ENCODE measurements at regions not wholly inside any gene's neighbourhood (a gene's known extent, or its start where the extent isn't known, plus 50 kb on each side); places are given as distances from the start of the nearest gene placed in this dataset.
A peak's percentile ranks its signal among the peaks of the same experiment; 100 is the strongest.

DNA sequence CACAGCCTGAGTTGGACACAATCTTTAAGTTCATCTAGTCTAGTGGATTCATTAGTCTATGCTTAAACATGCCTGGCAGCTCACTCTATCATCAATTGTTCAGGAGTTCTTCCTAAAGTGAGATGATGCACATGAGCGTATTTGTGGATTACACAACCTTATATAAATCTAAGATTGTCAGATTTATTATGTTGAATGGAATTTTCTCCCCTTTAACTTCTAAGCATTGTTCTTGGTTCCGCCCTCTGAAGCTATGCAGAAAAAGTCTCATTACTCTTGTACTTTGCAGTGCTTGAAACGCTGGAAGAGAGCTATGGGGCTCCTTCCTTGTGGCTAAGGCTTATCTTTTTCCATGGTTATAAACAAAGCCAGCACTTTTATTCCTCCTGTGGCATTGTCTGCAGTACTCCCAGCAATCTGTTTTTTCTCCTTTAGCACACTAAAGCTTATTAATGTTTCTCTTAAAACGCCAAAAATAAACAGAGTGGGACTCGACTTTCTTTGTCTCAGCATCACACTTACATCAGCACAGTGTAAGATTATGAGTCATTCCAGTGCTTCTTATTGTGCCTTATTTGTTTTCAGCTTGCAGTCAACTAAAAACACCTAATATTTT lies 316.8 kb upstream of the CAMK1G start:
- H3K27ac ChIP-seq (ENCODE audit: poor library complexity, severe bottlenecking): peak overlapping the region; percentile 57
- H3K27me3 ChIP-seq (ENCODE audit: insufficient read depth, poor library complexity, severe bottlenecking): no peaks in the 10 kb centered on the region
- H3K4me3 ChIP-seq (ENCODE audit: severe bottlenecking): no peak overlapping the region
- no peaks in the 10 kb centered on the region for H3K9me3 ChIP-seq (ENCODE audit: severe bottlenecking)
- peak; percentile 82 for ATAC-seq (ENCODE audit: low read depth)
- TF ChIP-seq, protein P1, sequence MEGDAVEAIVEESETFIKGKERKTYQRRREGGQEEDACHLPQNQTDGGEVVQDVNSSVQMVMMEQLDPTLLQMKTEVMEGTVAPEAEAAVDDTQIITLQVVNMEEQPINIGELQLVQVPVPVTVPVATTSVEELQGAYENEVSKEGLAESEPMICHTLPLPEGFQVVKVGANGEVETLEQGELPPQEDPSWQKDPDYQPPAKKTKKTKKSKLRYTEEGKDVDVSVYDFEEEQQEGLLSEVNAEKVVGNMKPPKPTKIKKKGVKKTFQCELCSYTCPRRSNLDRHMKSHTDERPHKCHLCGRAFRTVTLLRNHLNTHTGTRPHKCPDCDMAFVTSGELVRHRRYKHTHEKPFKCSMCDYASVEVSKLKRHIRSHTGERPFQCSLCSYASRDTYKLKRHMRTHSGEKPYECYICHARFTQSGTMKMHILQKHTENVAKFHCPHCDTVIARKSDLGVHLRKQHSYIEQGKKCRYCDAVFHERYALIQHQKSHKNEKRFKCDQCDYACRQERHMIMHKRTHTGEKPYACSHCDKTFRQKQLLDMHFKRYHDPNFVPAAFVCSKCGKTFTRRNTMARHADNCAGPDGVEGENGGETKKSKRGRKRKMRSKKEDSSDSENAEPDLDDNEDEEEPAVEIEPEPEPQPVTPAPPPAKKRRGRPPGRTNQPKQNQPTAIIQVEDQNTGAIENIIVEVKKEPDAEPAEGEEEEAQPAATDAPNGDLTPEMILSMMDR (IDR thresholded peaks at IDR 0.05; ENCODE audit: poor library complexity, severe bottlenecking): no peak
- DNase-seq (ENCODE audit: low spot score): no peak
- no peaks in the 10 kb centered on the region for H3K36me3 ChIP-seq (ENCODE audit: low read depth)
- H3K4me1 ChIP-seq (ENCODE audit: insufficient read depth, poor library complexity, severe bottlenecking): no peaks in the 10 kb centered on the region

DNA sequence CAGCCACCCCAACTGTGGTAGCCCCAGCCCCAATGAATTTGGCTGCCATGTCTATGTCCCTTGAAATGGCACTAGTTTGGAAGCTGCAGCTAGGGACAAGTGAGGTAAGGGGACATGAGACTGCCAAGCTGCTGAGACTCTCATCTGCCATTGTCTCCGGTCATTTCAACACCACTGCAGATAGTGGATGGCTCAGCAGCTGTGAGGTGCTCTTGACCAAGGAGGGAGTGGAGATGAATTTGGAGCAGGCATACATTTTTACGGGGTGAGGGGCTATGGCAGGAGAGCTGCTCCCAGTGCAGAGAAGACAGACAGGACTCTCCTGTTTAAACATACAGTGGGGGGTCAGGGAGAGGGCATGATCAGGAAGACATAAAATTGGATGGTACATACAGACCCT lies 315.5 kb upstream of the CAMK1G start:
- H3K27me3 ChIP-seq (ENCODE audit: insufficient read depth, poor library complexity, severe bottlenecking): no peaks in the 10 kb centered on the region

DNA sequence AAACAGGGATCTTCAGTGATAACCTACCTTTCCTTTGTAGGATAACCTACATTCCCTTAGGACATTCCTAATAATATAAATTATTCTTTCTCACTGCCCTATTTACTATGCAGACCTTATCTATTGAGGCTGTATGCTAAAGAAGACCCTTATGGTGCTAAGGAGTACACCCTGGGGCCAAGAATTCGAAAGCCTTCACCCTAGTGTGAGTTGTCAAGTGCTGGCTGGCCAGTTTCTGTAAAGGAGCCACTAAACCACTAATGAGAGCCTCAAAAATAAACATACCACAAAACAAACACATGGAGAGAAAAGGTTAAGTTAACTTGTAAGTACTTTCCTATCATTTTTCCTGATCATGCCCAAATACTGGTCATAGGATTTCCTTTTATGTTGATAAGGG lies 315.0 kb upstream of the CAMK1G start:
- Histone ChIP-seq H3K36me3 (ENCODE audit: low read depth) (no peaks in the 10 kb centered on the region), H3K4me3 (ENCODE audit: severe bottlenecking) (no peak overlapping the region), H3K4me1 (ENCODE audit: insufficient read depth, poor library complexity, severe bottlenecking) (no peaks in the 10 kb centered on the region), H3K9me3 (ENCODE audit: severe bottlenecking) (no peaks in the 10 kb centered on the region), H3K27me3 (ENCODE audit: insufficient read depth, poor library complexity, severe bottlenecking) (no peaks in the 10 kb centered on the region), H3K27ac (ENCODE audit: poor library complexity, severe bottlenecking) (no peak overlapping the region)
- TF ChIP-seq, protein P1 (IDR thresholded peaks at IDR 0.05; ENCODE audit: poor library complexity, severe bottlenecking): no peak
- DNase-seq (ENCODE audit: low spot score) (no peak), ATAC-seq (ENCODE audit: low read depth) (no peak)

More for the DNA sequence above, 315.5 kb upstream of the CAMK1G start:
- TF ChIP-seq, protein P1 (IDR thresholded peaks at IDR 0.05; ENCODE audit: poor library complexity, severe bottlenecking): no peak
- H3K4me3 ChIP-seq (ENCODE audit: severe bottlenecking): no peak overlapping the region
- H3K36me3 ChIP-seq (ENCODE audit: low read depth): no peaks in the 10 kb centered on the region
- no peaks in the 10 kb centered on the region for H3K4me1 ChIP-seq (ENCODE audit: insufficient read depth, poor library complexity, severe bottlenecking)
- ATAC-seq (ENCODE audit: low read depth) (no peak), DNase-seq (ENCODE audit: low spot score) (no peak)
- H3K9me3 ChIP-seq (ENCODE audit: severe bottlenecking): no peaks in the 10 kb centered on the region
- H3K27ac ChIP-seq (ENCODE audit: poor library complexity, severe bottlenecking): no peak overlapping the region

DNA sequence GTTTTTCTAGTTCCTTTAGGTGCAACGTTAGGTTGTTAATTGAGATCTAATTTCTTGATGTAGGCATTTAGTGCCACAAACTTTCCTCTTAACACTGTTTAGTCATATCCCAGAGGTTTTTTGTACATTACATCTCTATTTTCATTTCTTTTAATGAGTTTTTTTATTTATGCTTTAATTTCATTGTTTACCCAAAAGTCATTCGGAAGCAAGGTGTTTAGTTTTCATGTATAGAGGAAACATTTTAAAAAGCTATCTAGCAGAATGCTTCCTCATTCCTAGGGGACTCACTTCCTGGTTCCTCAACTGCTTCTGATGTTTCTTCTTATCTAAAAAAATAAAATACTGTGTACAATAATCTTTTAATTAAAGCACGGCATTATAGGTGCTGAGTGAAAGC lies 307.2 kb upstream of the CAMK1G start:
- Histone ChIP-seq H3K4me1 (ENCODE audit: insufficient read depth, poor library complexity, severe bottlenecking) (no peaks in the 10 kb centered on the region), H3K27me3 (ENCODE audit: insufficient read depth, poor library complexity, severe bottlenecking) (no peaks in the 10 kb centered on the region), H3K36me3 (ENCODE audit: low read depth) (no peaks in the 10 kb centered on the region), H3K27ac (ENCODE audit: poor library complexity, severe bottlenecking) (no peak overlapping the region), H3K4me3 (ENCODE audit: severe bottlenecking) (no peak overlapping the region), H3K9me3 (ENCODE audit: severe bottlenecking) (no peaks in the 10 kb centered on the region)
- ATAC-seq (ENCODE audit: low read depth) (no peak), DNase-seq (ENCODE audit: low spot score) (no peak)
- TF ChIP-seq, protein P1 (IDR thresholded peaks at IDR 0.05; ENCODE audit: poor library complexity, severe bottlenecking): no peak

DNA sequence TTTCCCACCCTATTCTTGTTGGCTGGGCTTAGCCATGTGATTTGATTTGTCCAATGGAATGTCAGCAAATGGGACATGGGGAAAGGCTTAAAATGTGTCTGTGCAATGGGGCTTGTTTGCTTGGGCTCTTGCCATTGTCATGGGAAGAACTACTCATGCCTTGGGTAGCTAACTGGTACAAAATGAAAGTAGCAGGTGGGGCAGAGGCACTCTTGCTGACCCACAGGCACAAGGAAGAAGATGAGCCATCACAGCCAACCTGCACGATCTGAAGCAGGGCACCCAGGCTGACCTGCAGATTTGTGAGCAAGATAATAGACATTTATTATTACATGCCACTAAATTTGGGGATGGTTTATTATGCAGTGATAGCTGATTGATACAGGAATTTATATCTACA lies 305.9 kb upstream of the CAMK1G start:
- no peak overlapping the region for H3K27ac ChIP-seq (ENCODE audit: poor library complexity, severe bottlenecking)
- no peaks in the 10 kb centered on the region for H3K4me1 ChIP-seq (ENCODE audit: insufficient read depth, poor library complexity, severe bottlenecking)
- H3K27me3 ChIP-seq (ENCODE audit: insufficient read depth, poor library complexity, severe bottlenecking): no peaks in the 10 kb centered on the region
- H3K9me3 ChIP-seq (ENCODE audit: severe bottlenecking): no peaks in the 10 kb centered on the region
- H3K36me3 ChIP-seq (ENCODE audit: low read depth): no peaks in the 10 kb centered on the region
- ATAC-seq (ENCODE audit: low read depth) (no peak), DNase-seq (ENCODE audit: low spot score) (no peak)
- TF ChIP-seq, protein P1 (IDR thresholded peaks at IDR 0.05; ENCODE audit: poor library complexity, severe bottlenecking): no peak
- H3K4me3 ChIP-seq (ENCODE audit: severe bottlenecking): no peak overlapping the region

All from RWPE2 (cell line).